ENCODE measurements at regions not wholly inside any gene's neighbourhood (a gene's known extent, or its start where the extent isn't known, plus 50 kb on each side); places are given as distances from the start of the nearest gene placed in this dataset.
"Not testable (repeated sequence)": the region's sequence is repeated elsewhere in the genome, so short reads cannot be mapped to it uniquely, and the experiment has no call there.

DNA sequence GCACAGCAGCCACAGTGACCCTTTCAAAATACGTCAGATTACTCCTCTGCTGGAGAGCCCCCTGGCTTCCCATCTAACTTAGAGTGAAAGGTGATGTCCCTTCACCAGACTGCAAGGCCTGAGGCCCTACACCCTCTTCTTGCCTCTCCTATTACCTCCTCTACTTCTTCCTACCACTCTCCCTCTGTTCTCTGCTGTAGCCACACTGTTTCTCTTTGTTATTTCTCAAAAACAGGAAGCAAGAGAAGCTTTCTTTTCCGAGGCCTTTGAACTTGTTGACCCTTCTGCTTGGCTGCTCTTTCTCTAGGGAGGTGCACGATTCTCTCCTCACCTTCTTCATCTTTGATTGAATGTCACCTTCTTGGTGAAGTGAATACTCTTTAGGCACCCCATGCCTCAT lies 141.3 kb upstream of the NBPF9 start:
- H3K27me3 Mint-ChIP-seq (ENCODE audit: insufficient read depth); DNase-seq; H3K9me3 Mint-ChIP-seq; H3K9ac ChIP-seq (ENCODE audit: extremely low read depth, low read length, poor library complexity, severe bottlenecking); H3K4me1 Mint-ChIP-seq; H3K36me3 ChIP-seq (ENCODE audit: control insufficient read depth, insufficient read depth, low read length); H3K4me1 ChIP-seq (ENCODE audit: control insufficient read depth, insufficient read depth, low read length); H3K27me3 ChIP-seq (ENCODE audit: control insufficient read depth, insufficient read depth, low read length, poor library complexity, severe bottlenecking); H3K4me3 Mint-ChIP-seq; H3K27ac Mint-ChIP-seq; H3K4me3 ChIP-seq (ENCODE audit: low read length); H3K9me3 ChIP-seq (ENCODE audit: control insufficient read depth, low read length); H3K36me3 Mint-ChIP-seq (ENCODE audit: low read depth); H3K27ac ChIP-seq (ENCODE audit: low read depth, low read length): not testable (repeated sequence)
- WGBS, 2 experiments (ENCODE audit: insufficient coverage in 1 of 2, insufficient read length in 1 of 2) = no CpG with 5 or more reads among the region's 3 CpGs

DNA sequence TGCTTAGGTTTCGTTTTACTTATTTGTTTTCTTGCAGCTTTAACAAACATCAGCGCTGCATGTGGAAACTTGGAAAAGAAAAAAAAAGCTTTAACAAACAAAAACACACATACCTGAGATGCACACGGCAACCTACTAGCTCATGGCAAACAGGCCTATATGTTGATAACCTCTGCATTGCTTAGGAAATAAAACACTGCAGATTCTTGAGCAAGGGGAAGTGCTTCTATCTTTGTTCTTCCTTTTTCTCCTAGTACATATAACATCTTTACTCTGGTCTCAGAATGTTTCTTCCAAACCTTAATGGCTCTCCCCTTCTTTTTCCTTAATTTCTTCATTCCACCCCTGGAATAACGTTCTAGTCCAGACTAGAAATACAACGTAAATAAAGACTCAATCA lies 142.9 kb upstream of the NBPF9 start:
- not testable (repeated sequence) for H3K27ac Mint-ChIP-seq; H3K9me3 ChIP-seq (ENCODE audit: control insufficient read depth, low read length); H3K4me1 Mint-ChIP-seq; H3K36me3 ChIP-seq (ENCODE audit: control insufficient read depth, insufficient read depth, low read length); H3K4me3 ChIP-seq (ENCODE audit: low read length); H3K9me3 Mint-ChIP-seq; H3K4me1 ChIP-seq (ENCODE audit: control insufficient read depth, insufficient read depth, low read length); H3K27ac ChIP-seq (ENCODE audit: low read depth, low read length); H3K36me3 Mint-ChIP-seq (ENCODE audit: low read depth); H3K27me3 ChIP-seq (ENCODE audit: control insufficient read depth, insufficient read depth, low read length, poor library complexity, severe bottlenecking); H3K4me3 Mint-ChIP-seq; H3K27me3 Mint-ChIP-seq (ENCODE audit: insufficient read depth); H3K9ac ChIP-seq (ENCODE audit: extremely low read depth, low read length, poor library complexity, severe bottlenecking); DNase-seq
- no CpG with 5 or more reads among the region's 5 CpGs for WGBS, 2 experiments (ENCODE audit: insufficient coverage in 1 of 2, insufficient read length in 1 of 2)

DNA sequence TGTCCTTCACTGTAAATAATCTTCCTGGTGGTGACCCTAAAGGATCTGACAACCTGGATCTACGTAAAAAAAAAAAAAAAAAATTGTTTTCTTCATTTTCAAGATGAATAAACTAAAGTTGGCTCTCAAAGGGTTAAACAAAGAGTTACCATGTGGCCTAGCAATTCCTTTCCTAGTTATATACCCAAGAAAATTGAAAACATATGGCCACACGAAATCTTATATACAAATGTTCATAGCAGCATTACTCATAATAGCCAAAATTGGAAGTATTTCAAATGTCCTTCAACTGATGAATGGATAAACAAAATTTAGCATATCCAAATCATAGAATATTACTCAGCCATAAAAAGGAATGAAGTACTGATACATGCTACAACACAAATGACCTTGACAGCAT lies 145.3 kb upstream of the NBPF9 start:
- H3K9me3 Mint-ChIP-seq; H3K4me1 Mint-ChIP-seq; H3K9me3 ChIP-seq (ENCODE audit: control insufficient read depth, low read length); H3K27ac Mint-ChIP-seq; H3K27me3 Mint-ChIP-seq (ENCODE audit: insufficient read depth); H3K4me3 Mint-ChIP-seq; H3K27ac ChIP-seq (ENCODE audit: low read depth, low read length); H3K4me1 ChIP-seq (ENCODE audit: control insufficient read depth, insufficient read depth, low read length); H3K36me3 ChIP-seq (ENCODE audit: control insufficient read depth, insufficient read depth, low read length); H3K27me3 ChIP-seq (ENCODE audit: control insufficient read depth, insufficient read depth, low read length, poor library complexity, severe bottlenecking); DNase-seq; H3K36me3 Mint-ChIP-seq (ENCODE audit: low read depth); H3K4me3 ChIP-seq (ENCODE audit: low read length); H3K9ac ChIP-seq (ENCODE audit: extremely low read depth, low read length, poor library complexity, severe bottlenecking): not testable (repeated sequence)
- no CpG with 5 or more reads among the region's 2 CpGs for WGBS, 2 experiments (ENCODE audit: insufficient coverage in 1 of 2, insufficient read length in 1 of 2)

DNA sequence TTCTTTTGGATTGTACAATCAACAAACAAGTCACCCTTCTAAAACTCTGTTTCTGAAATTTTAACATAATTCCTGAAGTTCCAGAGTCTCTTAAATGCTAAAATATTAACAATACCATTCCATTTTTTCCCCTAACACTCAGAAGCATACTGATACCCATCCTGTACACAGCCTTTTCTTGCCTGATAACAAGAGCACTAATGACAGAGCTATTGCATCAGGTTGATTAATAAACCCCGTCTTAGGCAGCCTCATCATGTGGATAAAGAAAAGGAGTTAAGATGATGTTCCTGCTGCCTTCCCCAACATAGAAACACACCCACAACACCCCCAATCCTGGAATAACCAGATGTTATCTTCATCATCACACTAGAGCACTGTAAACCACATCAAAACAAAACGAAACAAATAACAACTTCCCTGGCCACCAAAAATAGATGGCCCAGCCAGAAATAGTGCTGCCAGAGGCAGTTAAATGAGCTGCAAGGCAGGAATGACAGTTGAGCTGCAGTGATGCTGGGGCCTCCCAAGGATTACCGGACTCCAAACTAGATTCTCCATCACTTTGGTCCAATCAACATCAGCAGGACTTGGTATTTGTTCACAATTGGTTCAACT lies 146.6 kb upstream of the NBPF9 start:
- not testable (repeated sequence) for H3K4me3 Mint-ChIP-seq; H3K27me3 ChIP-seq (ENCODE audit: control insufficient read depth, insufficient read depth, low read length, poor library complexity, severe bottlenecking); H3K4me1 ChIP-seq (ENCODE audit: control insufficient read depth, insufficient read depth, low read length); H3K36me3 Mint-ChIP-seq (ENCODE audit: low read depth); H3K9me3 Mint-ChIP-seq; H3K27me3 Mint-ChIP-seq (ENCODE audit: insufficient read depth); H3K9me3 ChIP-seq (ENCODE audit: control insufficient read depth, low read length); H3K9ac ChIP-seq (ENCODE audit: extremely low read depth, low read length, poor library complexity, severe bottlenecking); H3K27ac Mint-ChIP-seq; DNase-seq; H3K27ac ChIP-seq (ENCODE audit: low read depth, low read length); H3K4me1 Mint-ChIP-seq; H3K4me3 ChIP-seq (ENCODE audit: low read length); H3K36me3 ChIP-seq (ENCODE audit: control insufficient read depth, insufficient read depth, low read length)
- WGBS, 2 experiments (ENCODE audit: insufficient coverage in 1 of 2, insufficient read length in 1 of 2) = no CpG with 5 or more reads among the region's 3 CpGs

DNA sequence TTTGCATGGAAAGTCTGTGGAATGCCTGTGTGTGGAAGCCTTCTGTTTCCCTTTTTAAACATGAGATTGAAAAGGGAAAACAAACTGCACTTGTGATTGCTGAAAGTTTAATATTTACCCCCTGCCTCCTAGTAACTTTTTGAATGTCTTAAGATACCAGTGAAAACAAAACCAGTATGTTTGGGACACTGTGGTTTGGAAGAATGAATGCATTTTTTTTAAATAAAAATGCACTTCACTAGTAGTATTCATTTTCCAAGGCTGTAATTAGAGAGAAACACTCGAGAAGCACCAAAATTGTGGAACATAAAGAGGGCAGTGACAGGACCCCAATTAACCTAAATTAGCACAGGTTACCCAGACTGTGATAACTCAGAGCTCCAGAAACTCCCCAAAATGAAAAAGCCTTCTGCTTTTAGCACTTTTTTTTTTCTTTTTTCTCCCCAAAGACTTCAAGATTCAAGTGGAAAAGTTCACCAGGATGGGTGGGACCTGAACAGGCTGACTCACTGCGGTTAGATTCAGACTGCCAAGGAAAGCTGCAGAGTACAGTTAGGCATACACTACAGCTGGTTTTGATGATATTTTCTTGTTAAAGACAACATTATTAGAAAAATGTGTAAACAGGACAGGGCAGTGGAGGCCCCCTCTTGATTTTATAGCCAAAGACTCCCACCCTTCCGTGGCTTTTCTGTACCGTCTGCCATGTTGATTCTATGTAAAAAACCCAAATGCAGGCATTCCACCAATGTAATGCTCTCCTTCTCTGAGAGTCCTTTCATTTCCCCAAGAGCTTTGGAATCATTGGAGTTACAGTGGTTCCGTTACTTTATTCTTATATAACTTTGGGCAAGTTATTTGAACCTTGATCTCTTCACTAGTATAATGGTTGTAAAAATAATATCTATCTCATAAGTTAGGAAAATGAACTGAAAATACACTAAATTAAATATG lies 151.8 kb upstream of the NBPF9 start:
- H3K27ac ChIP-seq (ENCODE audit: low read depth, low read length); H3K27me3 ChIP-seq (ENCODE audit: control insufficient read depth, insufficient read depth, low read length, poor library complexity, severe bottlenecking); H3K27ac Mint-ChIP-seq; H3K9ac ChIP-seq (ENCODE audit: extremely low read depth, low read length, poor library complexity, severe bottlenecking); H3K9me3 ChIP-seq (ENCODE audit: control insufficient read depth, low read length); H3K4me3 ChIP-seq (ENCODE audit: low read length); H3K4me3 Mint-ChIP-seq; DNase-seq; H3K36me3 ChIP-seq (ENCODE audit: control insufficient read depth, insufficient read depth, low read length); H3K4me1 Mint-ChIP-seq; H3K36me3 Mint-ChIP-seq (ENCODE audit: low read depth); H3K27me3 Mint-ChIP-seq (ENCODE audit: insufficient read depth); H3K9me3 Mint-ChIP-seq; H3K4me1 ChIP-seq (ENCODE audit: control insufficient read depth, insufficient read depth, low read length): not testable (repeated sequence)
- no CpG with 5 or more reads among the region's 5 CpGs for WGBS, 2 experiments (ENCODE audit: insufficient coverage in 1 of 2, insufficient read length in 1 of 2)
